K562 (cell line): ENCODE measurements at regions not wholly inside any gene's neighbourhood (a gene's known extent, or its start where the extent isn't known, plus 50 kb on each side); places are given as distances from the start of the nearest gene placed in this dataset.

Experiments
- CEBPZ ChIP-seq: fragments of 150-350 bp; IDR thresholded peaks from 2 replicates; pipeline ENCODE4 v1.6.1; 2014; ENCODE audit warnings: low read depth, mild to moderate bottlenecking, low read length, borderline replicate concordance
- ESRRB ChIP-seq: fragments of 250-450 bp; sonication (Bioruptor Pico); IDR thresholded peaks from 2 replicates; pipeline ENCODE4 v1.5.0; 2020; ENCODE audit warnings: mild to moderate bottlenecking, moderate library complexity, borderline replicate concordance
- HOMEZ ChIP-seq: fragments of 250-450 bp; sonication (Bioruptor Pico); IDR thresholded peaks from 2 replicates; pipeline ENCODE4 v1.4.0; 2020; ENCODE audit warnings: mild to moderate bottlenecking, moderate library complexity
- MGA ChIP-seq: fragments of 450-650 bp; IDR thresholded peaks from 2 replicates; pipeline ENCODE4 v1.6.1; 2016; ENCODE audit warnings: mild to moderate bottlenecking, moderate library complexity
- NKRF ChIP-seq: fragments of 450-650 bp; IDR thresholded peaks from 2 replicates; pipeline ENCODE4 v1.6.1; 2016; ENCODE audit warnings: borderline replicate concordance
- RFX1 ChIP-seq: fragments of 450-650 bp; IDR thresholded peaks from 2 replicates; pipeline ENCODE4 v1.6.1; 2016; ENCODE audit warnings: mild to moderate bottlenecking, moderate library complexity
- TRIM28 ChIP-seq: fragments of 450-650 bp; IDR thresholded peaks from 2 replicates; pipeline ENCODE4 v1.6.1; 2017

- TF ChIP-seq CEBPZ (0 out of 2 replicates have a peak, but pooled peaks have one; percentile 19), MGA (no peak), ESRRB (no peak), HOMEZ (CRISPR knock-in tag) (no peak), RFX1 (no peak), TRIM28 (0 out of 2 replicates have a peak, but pooled peaks have one; percentile 49), NKRF (no peak)
Measured at GRCh38 chr7:106452031-106452851, 167.5 kb upstream of the NAMPT start (continued).
